GM12878 (cell line): ENCODE measurements at regions not wholly inside any gene's neighbourhood (a gene's known extent, or its start where the extent isn't known, plus 50 kb on each side); places are given as distances from the start of the nearest gene placed in this dataset.

ENCODE experiments used
- ATAC-seq: fragments of 200-7000 bp; cut with Tn5 transposase; 3 replicates; pipeline ENCODE4 v1.9.1; 2020; ENCODE audit warnings: mild to moderate bottlenecking, moderate library complexity
- BruUV-seq: library from RNA; stranded (reverse); fragments of 400-500 nt; replicated peaks from 2 replicates; lab custom pipeline; 2021; lab: Mats Ljungman, UMichigan
- CTCF ChIA-PET: fragments of 300-600 bp; sonication (Branson Sonifier 250); formaldehyde crosslinking; extraction: SDS; loops from one replicate; lab custom pipeline; 2021; ENCODE audit warnings: inconsistent platforms; lab: Yijun Ruan, JAX
- POLR2A ChIA-PET: fragments of 350-600 bp; formaldehyde crosslinking; extraction: SDS; loops from one replicate; lab custom pipeline; 2021; ENCODE audit warnings: inconsistent platforms; lab: Charles Lee
- RAD21 ChIA-PET: fragments of 300-600 bp; sonication (Branson Sonifier 250); formaldehyde crosslinking; loops from one replicate; lab custom pipeline; 2023; ENCODE audit warnings: antibody characterized with exemption; ENCODE audit not compliant: unreplicated experiment; lab: Charles Lee
- SMC1A ChIA-PET: fragments of 300-600 bp; sonication (Branson Sonifier 250); formaldehyde crosslinking; loops from one replicate; lab custom pipeline; 2023; ENCODE audit not compliant: unreplicated experiment, uncharacterized antibody; lab: Charles Lee
- DNase-seq: peaks from one replicate; pipeline ENCODE4 v3.0.0-alpha.2; 2011; ENCODE audit warnings: low read depth, low spot score
- FAIRE-seq: peaks from 3 replicates; lab custom pipeline; 2011; peaks lifted over from hg19 to GRCh38; lab: Jason Lieb, UNC
- H2AFZ ChIP-seq: 2 replicates; pipeline ENCODE4 v1.6.0; 2011; ENCODE audit warnings: low read depth, low read length, control low read depth; ENCODE audit not compliant: control insufficient read depth
- H3K27ac ChIP-seq: 2 replicates; pipeline ENCODE4 v1.5.1; 2011; ENCODE audit warnings: control low read depth; ENCODE audit not compliant: control insufficient read depth, insufficient read depth
- H3K27me3 ChIP-seq, 2 experiments: replicated peaks in 1 of 2; 2 replicates each; pipeline versions ENCODE4 v1.6.0 to v1.6.1; 2011; ENCODE audit warnings: low read length in 1 of 2; ENCODE audit not compliant: control insufficient read depth in 2 of 2, insufficient read depth in 2 of 2
- H3K36me3 ChIP-seq, 2 experiments: 2 replicates each; pipeline ENCODE4 v1.5.1; 2011; ENCODE audit warnings: low read length in 1 of 2; ENCODE audit not compliant: control insufficient read depth in 2 of 2, insufficient read depth in 2 of 2
- H3K4me1 ChIP-seq: 2 replicates; pipeline ENCODE4 v1.6.1; 2011; ENCODE audit warnings: mild to moderate bottlenecking, low read length, moderate library complexity, mixed read lengths; ENCODE audit not compliant: control insufficient read depth, insufficient read depth
- H3K4me2 ChIP-seq: 2 replicates; pipeline ENCODE4 v1.6.0; 2011; ENCODE audit warnings: control low read depth; ENCODE audit not compliant: control insufficient read depth, insufficient read depth
- H3K4me3 ChIP-seq: fragments of 200-600 bp; sonication (generic); 2 replicates; pipeline ENCODE4 v1.5.1; 2016
- H3K79me2 ChIP-seq: 2 replicates; pipeline ENCODE4 v1.6.0; 2011; ENCODE audit warnings: low read length; ENCODE audit not compliant: control insufficient read depth, insufficient read depth
- H3K9ac ChIP-seq: 2 replicates; pipeline ENCODE4 v1.8.0; 2011; ENCODE audit warnings: low read length, control low read depth, mixed read lengths; ENCODE audit not compliant: control insufficient read depth, insufficient read depth
- H3K9me3 ChIP-seq: replicated peaks from 3 replicates; pipeline ENCODE4 v1.5.1; 2011; ENCODE audit warnings: mild to moderate bottlenecking, low read length; ENCODE audit not compliant: control insufficient read depth, insufficient read depth
- H4K20me1 ChIP-seq: 2 replicates; pipeline ENCODE4 v1.6.0; 2011; ENCODE audit not compliant: control insufficient read depth, insufficient read depth
- BACH1 ChIP-seq: fragments of 450-650 bp; IDR thresholded peaks from 2 replicates; pipeline ENCODE4 v1.6.1; 2017; ENCODE audit warnings: mild to moderate bottlenecking, borderline replicate concordance
- IKZF1 ChIP-seq: fragments of 450-650 bp; conservative IDR thresholded peaks from 2 replicates; pipeline ENCODE4 v1.6.1; 2017; ENCODE audit warnings: antibody characterized with exemption, mild to moderate bottlenecking
- RAD51 ChIP-seq: fragments of 450-650 bp; IDR thresholded peaks from 2 replicates; pipeline ENCODE4 v1.6.1; 2016; ENCODE audit warnings: moderate library complexity, mild to moderate bottlenecking, inconsistent platforms
- RB1 ChIP-seq: fragments of 450-650 bp; formaldehyde crosslinking; IDR thresholded peaks from 2 replicates; pipeline ENCODE4 v1.6.1; 2017; ENCODE audit warnings: mild to moderate bottlenecking, borderline replicate concordance
- SPI1 ChIP-seq: IDR thresholded peaks from 2 replicates; pipeline ENCODE4 v1.6.1; 2011; ENCODE audit warnings: low read depth, mild to moderate bottlenecking, low read length, moderate library complexity, borderline replicate concordance; ENCODE audit not compliant: insufficient read depth
- TARDBP ChIP-seq: IDR thresholded peaks from 2 replicates; pipeline ENCODE4 v1.6.1; 2016; ENCODE audit warnings: borderline replicate concordance
- YBX1 ChIP-seq: fragments of 450-650 bp; IDR thresholded peaks from 2 replicates; pipeline ENCODE4 v1.6.1; 2016; ENCODE audit warnings: antibody characterized with exemption
- ZBED1 ChIP-seq: IDR thresholded peaks from 2 replicates; pipeline ENCODE4 v1.6.1; 2016; ENCODE audit warnings: borderline replicate concordance
- ZNF274 ChIP-seq: IDR thresholded peaks from one replicate; pipeline ENCODE4 v1.8.0; 2011; ENCODE audit not compliant: insufficient read length, insufficient read depth
- WGBS: methylation state at CpG from one replicate; pipeline ENCODE4 v1.1.6; 2016; ENCODE audit warnings: low lambda C conversion rate; ENCODE audit not compliant: insufficient replicate concordance, insufficient coverage; ENCODE audit errors: missing lambda C conversion rate; 5-methylcytosine and 5-hydroxymethylcytosine counted together
- in situ Hi-C: fragments of 300-500 bp; cut with MboI; formaldehyde crosslinking; loops from 9 replicates; pipeline ENCODE4 v1.14.3; 2018; ENCODE audit warnings: mixed read lengths
- intact Hi-C: fragments of 100-400 bp; cut with micrococcal nuclease; formaldehyde crosslinking; loops from one replicate; pipeline ENCODE4 v1.14.2; 2022; ENCODE audit not compliant: unreplicated experiment
- TF ChIP-seq, protein P1 (sequence below): fragments of 150-350 bp; IDR thresholded peaks from 2 replicates; pipeline ENCODE4 v1.6.1; 2014; ENCODE audit warnings: mild to moderate bottlenecking, low read depth, low read length
- TF ChIP-seq, protein P2 (sequence below): fragments of 450-650 bp; IDR thresholded peaks from 2 replicates; pipeline ENCODE4 v1.6.1; 2018; ENCODE audit warnings: borderline replicate concordance, mild to moderate bottlenecking; ENCODE audit not compliant: partially characterized antibody

DNA sequence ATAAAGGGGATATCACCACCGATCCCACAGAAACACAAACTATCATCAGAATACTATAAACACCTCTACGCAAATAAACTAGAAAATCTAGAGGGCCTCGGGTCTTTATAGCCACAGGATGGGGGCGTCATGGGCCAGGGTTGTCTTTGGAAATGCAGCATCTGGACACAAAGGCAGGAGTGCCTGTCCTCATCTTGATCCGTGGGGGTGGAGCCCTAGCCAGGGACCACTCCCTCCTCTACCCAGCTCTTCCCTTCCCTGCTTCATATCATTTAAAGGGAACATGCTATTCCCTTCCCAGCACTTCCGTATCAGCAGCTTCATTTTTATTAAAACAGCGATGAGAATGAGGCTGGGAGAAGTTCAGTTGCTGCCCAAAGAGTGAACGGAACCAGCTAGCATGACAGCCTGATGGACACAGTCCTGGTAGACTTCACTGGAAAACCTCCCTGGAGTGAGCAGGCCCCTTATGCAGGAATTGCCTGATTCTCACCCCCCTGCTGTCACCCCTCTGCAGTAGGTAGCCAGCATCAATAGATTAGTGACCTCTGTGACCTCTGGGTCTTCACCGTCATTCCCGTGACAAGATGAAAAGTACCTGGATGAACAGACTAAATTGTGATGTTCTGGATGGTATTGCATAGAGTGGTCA is 251.4 kb upstream of the RGS6 start:
- no peak overlapping the region for H3K4me3 ChIP-seq
- no peaks in the 10 kb centered on the region for H3K27me3 ChIP-seq
- in situ Hi-C loops (no loop called here), intact Hi-C loops (no loop called here)
- no peak overlapping the region for H2AFZ ChIP-seq
- H3K9me3 ChIP-seq: no peaks in the 10 kb centered on the region
- peaks cover 7 to 10% of the 10 kb centered on the region in 2 experiments; a peak in 3 of 4 replicates for H3K36me3 ChIP-seq
- ChIA-PET SMC1A (interaction anchor here (0.7 to 1.4 kb wide), 4 partner anchors 9 to 359 kb away, joined by 3 read pairs; no protein-coding TSS in a partner anchor), CTCF (no interaction called here), RAD21 (interaction anchor here (1.3 kb wide), 1 partner anchor 251 kb away, joined by 3 read pairs; no protein-coding TSS in a partner anchor), POLR2A (no interaction called here)
- no peak overlapping the region for H3K4me2 ChIP-seq
- TF ChIP-seq, protein P1, sequence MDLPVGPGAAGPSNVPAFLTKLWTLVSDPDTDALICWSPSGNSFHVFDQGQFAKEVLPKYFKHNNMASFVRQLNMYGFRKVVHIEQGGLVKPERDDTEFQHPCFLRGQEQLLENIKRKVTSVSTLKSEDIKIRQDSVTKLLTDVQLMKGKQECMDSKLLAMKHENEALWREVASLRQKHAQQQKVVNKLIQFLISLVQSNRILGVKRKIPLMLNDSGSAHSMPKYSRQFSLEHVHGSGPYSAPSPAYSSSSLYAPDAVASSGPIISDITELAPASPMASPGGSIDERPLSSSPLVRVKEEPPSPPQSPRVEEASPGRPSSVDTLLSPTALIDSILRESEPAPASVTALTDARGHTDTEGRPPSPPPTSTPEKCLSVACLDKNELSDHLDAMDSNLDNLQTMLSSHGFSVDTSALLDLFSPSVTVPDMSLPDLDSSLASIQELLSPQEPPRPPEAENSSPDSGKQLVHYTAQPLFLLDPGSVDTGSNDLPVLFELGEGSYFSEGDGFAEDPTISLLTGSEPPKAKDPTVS: no peak
- no peak for TF ChIP-seq IKZF1
- no peak for TF ChIP-seq BACH1
- no peak for TF ChIP-seq ZBED1
- TF ChIP-seq, protein P2, sequence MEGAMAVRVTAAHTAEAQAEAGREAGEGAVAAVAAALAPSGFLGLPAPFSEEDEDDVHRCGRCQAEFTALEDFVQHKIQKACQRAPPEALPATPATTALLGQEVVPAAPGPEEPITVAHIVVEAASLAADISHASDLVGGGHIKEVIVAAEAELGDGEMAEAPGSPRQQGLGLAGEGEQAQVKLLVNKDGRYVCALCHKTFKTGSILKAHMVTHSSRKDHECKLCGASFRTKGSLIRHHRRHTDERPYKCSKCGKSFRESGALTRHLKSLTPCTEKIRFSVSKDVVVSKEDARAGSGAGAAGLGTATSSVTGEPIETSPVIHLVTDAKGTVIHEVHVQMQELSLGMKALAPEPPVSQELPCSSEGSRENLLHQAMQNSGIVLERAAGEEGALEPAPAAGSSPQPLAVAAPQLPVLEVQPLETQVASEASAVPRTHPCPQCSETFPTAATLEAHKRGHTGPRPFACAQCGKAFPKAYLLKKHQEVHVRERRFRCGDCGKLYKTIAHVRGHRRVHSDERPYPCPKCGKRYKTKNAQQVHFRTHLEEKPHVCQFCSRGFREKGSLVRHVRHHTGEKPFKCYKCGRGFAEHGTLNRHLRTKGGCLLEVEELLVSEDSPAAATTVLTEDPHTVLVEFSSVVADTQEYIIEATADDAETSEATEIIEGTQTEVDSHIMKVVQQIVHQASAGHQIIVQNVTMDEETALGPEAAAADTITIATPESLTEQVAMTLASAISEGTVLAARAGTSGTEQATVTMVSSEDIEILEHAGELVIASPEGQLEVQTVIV: no peak
- no peak for TF ChIP-seq RB1
- TF ChIP-seq YBX1: no peak
- no peak for TF ChIP-seq RAD51
- TF ChIP-seq TARDBP: no peak
- no peak for TF ChIP-seq SPI1
- TF ChIP-seq ZNF274: no peak
- no peaks in the 10 kb centered on the region for H4K20me1 ChIP-seq
- DNase-seq (no peak), FAIRE-seq (no peak), ATAC-seq (no peak)
- no peaks in the 10 kb centered on the region for H3K79me2 ChIP-seq
- H3K27ac ChIP-seq: no peak overlapping the region
- no TSS peak for BruUV-seq
- no peaks in the 10 kb centered on the region for H3K4me1 ChIP-seq
- 93% methylated on average over 10 of the region's 10 CpGs for WGBS
- H3K9ac ChIP-seq: no peak overlapping the region
